ENCODE measurements at regions not wholly inside any gene's neighbourhood (a gene's known extent, or its start where the extent isn't known, plus 50 kb on each side); places are given as distances from the start of the nearest gene placed in this dataset.

DNA sequence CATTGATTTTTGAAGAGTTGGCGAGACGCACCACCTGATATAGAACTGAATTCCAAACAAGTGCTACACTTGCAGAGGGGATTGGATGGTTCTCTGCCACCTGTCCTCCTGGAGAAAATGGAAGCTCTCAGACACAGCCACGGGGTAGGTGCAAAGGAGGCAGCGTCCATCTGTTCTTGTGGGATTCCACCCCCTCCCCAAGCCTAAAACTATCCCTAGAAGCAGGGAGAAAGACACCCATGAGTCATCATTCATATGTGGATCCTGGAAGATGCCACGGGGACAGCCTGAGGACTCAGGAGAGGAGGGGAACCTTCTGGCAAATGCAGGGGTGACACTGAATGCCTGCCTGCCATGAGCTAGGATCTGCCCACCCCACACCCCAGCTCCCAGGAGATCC is 171.3 kb upstream of the CST7 start:
- no peak for DNase-seq

DNA sequence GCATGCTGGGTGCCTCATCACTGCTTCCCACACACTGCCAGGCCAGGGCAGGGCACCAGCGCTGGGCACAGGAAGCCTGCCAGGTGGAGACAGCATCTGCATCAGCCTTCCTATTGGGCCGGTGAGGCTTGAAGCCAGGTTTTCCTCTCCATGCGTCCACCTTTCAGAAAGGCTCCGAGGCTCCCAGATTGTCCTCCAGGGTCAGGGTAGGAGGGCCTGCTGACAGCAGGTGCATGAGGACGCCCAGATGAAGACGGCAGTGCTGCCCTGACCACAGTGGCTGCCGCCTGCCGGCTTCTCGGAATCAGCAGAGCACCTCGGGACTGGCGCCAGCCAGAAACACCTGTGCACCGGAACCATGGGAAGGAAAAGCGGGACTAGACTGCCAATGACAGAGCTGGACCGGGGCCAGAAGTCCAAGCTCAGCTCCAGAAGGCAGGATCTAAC is 170.5 kb upstream of the CST7 start:
- DNase-seq = no peak

DNA sequence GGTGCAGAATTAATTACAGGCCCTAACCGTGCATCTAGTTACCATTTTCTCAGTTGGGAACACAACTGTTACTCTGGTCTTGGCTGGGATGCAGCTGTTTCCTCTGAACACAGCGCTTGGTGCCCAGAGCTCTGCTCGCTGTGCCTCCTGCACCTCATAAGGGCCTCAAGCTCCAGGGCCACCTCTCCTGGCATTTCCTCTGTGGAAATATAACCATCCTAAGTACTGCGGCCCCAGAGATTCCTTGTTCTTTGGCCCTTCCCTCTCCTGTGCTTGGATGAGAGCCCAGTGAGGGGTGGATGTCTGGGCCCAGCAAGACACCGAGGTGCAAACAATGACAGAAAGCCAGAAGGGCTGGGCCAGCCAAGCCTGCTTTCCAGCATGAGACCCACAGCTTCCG is 169.9 kb upstream of the CST7 start:
- no peak for DNase-seq

DNA sequence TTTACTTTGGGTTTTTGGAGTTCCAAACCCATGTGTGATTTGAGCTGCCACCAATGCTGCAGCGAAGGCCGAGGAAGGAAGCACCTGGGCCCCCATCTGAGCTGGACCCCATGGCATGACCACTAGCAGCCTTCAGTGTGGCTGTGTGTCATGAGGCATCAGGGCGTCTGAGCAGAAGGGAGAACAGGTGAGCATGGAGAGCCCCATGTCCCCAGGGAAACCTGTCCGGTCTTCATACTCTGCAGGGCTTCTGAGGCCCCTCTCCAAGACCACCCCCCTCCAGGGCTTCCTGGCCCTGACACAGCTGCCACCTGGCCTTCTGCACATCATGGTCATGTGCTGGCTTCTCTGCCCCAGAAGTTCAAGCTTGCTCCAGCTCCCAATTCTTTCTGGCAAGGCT is 169.1 kb upstream of the CST7 start:
- DNase-seq = no peak

DNA sequence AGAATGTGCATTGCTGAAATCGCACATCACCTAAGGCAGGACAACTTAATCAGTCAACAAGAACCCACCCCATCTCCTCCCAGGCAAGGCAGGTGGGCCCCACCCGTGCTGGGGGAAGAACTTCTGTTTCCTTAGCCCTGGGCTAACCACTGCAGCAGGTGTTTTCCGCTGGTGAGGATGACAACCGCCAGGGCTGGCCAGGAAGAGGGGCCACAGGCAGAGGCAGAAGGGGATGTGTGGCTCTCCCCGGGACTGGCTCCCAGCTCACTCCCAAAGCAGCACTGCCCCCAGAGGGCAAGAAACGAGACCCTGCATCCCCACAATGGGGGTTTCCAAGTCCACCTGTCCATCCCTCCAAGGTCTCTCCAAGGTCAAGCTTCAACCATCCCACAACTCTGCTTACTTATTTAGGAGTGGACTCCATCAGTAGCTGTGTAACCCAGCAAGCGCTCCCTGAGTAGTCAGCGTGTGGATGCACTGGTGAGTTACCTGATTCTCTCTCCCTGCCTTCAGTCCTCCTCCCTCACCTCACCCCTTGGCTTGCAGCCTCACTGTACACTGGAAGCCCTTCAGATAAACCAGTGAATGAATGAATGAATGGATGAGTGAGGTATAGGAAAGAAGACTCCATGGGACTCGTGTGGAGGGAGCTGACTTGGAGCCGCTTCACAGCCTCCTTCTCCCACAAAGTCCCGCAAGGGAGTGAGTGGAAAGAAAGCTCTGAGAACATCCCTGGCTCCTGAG is 168.2 kb upstream of the CST7 start:
- no peak for DNase-seq

DNA sequence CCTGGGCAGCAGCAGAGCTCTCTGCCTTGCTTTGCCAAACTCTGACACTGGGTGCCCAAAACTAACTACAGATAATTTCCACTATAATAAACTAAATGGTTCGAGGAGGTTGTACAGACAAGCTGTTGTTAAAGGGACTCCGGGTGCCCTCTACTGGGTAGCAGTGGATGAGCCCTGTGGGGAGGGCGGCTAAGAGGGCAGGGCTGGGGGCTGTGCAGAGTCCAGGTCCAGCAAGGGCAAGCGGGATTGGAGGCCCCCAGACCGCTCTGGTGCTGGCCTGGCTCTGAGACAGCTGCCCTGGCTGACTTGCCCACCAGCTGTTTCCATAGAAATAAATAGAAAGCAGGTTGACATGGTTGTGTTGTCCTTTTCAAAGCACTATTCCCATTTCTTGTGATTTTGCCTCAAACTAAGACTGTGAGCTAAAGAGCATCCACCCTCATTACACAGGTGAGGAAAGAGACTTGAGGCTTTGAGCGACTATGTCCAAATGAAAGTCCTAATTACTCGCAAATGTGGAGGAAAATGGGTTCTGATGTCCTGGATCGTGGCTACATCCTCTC is 167.6 kb upstream of the CST7 start:
- DNase-seq = no peak

DNA sequence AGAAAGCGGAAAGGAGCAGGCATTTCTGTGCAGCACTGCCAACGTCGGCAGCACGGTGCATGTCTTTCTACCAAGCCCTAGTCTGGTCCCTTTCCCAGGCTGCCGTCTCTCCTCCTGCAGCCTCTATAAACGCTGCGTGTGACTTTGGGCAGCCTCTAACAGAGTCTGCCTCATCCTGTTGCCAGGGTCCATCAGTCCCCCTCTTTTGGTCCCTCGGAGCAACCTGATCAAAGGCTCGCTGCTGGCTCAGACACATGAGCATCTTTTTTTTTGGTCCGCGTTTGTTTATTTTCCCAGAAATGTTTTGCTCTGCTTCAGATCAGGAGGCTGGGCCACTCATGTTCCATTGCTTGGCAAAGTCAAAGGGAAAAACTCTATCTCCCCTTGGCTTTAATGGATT is 166.8 kb upstream of the CST7 start:
- no peak for DNase-seq

DNA sequence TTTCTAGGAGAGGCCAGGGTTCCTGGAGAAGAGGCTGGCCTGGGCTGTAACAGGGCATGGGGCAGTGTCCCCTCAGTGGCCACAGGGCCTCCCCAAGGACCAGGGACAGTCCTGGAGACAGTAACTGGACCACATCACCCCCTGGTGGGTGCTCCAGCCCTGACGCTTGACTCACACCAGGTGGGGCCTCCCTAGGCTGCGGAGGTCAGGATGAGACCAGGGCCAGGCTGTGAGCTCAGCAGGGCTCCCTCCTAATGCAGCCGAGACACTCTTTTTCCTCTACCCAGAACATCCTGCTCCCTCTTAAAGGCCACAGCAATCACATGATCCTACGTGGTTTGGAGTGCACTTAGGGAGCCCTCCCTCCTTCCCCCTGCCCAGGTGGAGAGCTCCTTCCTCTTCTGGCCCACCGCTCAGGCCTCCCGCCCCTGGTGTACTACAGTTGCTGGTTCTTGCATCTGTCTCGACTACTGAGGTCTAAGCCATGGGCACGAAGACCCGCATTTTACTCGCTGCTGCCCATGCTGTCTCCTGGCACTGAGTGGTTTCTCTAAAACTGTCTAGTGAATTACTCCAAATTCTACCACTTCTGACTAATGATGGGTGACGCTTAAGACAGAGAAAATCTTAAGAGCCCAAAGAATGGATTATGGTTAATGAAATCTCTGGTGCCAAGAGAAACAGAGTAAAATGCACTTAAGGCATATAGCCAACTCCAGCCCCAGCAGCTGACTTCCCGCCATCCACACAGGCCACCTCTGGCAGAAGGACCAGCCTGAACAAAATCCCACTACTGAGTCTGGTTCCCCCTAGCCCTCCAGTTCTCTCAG is 166.1 kb upstream of the CST7 start:
- DNase-seq = no peak

DNA sequence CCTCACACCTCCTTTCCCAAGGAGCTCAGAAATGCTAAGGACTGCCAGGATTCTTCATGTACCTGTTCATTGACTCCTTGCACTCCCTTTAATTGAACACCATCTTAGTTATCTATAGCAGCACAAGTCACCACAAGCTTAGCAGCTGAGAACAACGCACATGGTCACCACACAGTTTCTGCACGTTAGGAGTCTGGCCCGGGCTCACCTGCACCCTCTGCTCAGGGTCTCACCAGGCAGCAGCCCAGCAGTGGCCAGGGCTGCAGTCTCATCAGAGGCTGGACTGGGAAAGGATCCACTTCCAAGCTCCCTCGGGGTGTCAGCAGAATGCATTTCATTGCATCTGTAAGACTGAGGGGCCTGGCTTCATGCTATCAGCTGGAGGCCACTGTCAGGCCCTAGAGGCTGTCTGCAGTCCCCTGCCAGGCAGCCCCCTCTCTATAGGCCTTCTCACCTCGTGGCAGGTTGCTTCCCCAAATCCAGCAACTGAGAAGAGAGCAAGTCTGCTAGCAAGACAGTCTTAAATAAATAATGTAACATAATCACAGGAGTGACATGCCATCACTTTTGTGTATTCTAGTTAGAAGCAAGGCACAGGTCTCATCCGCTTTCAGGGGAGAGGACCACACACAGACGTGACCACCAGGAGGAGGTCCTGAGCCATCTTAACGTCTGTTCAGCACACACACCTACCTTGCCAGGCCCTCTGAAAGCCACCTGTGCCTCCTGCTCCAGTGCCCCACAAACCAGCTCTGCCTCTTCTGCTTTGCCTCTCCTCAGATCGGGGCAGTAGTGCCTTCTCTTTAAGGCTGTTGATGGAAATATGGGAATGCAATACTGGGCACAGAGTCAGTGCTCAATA is 165.2 kb upstream of the CST7 start:
- no peak for DNase-seq

DNA sequence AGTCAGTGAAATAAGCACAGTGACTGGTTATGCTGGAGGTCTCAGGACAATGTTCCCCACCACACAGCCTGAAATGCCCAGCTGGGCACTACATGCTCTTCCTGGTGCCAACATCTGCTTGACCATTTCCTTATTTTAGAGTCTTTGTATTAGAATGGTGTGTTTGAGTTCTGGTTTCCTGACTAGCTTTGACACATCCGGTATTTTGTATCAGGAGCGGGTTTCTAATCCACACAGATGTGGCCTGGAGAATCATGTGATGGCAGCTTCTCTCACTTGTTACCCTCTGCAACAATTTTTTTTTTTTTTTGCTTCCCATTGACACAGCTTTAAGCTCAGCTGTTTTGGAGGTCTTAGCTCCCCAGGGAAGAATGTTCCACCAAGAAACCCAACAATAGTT is 164.5 kb upstream of the CST7 start:
- DNase-seq = no peak

DNA sequence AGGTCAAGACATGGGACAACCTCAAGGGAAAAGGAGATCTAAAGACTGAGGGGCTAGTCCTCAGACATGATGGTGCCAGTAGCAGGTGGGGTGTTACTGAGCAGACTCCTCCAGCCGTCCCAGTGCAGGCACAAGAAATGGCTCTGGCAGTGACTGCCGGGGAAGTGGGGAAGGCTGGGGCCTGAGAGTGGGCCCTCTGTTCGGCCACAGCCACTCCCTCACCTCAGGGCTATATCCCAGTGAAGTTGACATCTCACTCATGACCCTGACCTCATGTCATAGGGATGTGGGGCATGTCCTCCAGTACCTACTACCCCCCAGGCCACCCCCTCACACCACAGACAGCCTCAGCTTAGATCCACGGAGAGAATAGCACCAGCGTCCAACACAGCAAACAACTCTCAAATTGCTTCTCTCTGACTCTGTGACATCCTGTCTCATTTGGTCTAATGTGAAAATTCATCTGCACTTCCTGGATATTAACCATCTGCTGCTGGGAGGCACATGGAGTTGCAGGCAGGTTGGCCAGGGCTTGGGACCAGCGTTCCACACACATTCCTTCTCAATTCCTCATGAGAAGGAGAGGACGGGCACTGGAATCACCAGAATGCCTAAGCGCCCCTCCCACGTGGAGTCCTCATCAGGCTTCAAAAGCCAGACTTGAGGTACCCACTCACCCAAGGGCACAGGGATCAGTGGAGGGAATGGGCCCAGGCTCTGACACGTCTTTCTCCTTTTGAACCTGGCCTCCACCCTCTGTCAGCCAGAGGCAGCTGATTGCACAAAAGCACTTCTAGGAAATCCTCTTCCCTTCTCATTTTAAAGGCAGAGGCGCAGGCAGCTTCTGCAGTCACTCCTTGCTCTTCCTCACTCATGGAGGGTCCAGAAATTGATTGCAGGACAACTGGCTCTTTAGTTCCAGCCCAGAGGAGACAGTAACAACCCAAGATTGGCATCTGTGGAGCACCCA is 163.6 kb upstream of the CST7 start:
- DNase-seq = no peak

DNA sequence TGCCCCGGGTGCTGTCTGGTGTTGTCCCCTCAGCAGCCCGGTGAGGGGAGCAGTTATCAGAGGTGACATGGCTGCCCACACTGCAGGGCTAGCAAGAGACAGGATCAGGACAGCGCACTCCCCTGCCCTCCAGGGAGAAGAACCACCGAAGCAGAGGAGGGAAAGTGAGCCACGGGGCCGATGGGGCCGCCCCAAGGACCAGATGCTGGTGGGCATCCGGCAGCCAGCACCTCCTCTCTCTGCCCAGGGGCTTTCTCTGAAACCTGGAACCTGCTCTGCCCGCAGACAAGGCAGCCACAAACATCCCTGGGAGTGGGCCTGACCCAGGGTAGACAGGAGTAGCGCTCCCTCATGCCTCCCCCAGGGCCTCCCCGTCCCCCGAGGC is 163.0 kb upstream of the CST7 start:
- no peak for DNase-seq

DNA sequence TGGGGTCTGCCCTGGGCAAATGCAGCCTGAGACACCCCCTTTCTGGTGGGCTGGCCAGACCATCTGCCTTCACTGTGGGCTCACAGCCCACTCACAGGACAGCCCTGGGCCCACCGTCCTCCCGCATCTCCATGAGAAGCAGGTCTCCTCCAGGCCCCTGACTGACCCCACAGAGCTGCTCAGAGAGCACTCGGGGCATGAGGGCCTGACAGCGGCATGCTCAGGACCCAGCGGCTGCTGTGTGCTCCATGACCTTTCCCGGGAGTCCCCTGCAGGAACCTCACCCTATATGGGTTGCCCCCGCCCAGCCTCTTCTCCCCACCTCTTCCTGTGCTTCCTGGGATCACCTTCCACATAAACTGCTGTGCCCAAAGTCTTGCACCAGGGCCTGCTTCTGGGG is 162.4 kb upstream of the CST7 start:
- DNase-seq = no peak

DNA sequence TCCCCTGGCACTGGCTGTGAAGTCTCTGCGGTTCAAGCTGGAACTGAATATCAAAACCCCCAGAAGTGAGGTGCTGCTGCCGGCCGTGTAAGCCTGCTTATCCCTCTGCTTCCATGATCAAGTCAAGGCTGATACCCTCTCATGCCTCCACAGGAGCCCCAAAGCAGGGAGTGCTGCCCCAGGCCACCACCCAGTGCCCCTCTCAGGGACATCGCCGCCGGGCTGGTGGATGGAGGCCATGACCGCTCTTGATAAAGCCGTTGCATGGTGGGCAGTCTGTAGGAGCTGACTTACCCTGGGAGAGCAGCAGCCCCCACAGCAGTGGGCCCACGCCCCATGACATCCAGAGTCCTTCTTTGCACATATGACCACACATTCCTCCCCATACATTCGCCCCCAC is 162.0 kb upstream of the CST7 start:
- no peak for DNase-seq

DNA sequence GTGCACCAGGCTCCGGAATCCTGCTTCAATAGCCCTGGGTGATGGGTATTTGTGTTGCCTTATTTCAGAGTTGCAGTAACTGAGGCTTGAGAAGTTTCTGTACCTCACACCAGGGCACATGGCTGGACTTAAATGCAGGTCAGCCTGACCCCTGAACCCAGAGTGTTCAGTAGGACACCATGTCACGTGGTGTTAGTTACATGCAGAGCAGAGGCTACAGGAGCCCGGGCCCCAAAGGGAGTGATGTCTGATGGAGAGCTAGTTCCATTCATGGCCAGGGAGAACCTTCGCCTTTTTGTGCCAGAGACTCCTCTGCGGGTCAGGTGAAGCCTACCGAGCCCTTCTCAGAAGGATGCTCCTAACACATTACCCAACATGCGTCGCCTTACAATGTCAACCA is 161.4 kb upstream of the CST7 start:
- no peak for DNase-seq

DNA sequence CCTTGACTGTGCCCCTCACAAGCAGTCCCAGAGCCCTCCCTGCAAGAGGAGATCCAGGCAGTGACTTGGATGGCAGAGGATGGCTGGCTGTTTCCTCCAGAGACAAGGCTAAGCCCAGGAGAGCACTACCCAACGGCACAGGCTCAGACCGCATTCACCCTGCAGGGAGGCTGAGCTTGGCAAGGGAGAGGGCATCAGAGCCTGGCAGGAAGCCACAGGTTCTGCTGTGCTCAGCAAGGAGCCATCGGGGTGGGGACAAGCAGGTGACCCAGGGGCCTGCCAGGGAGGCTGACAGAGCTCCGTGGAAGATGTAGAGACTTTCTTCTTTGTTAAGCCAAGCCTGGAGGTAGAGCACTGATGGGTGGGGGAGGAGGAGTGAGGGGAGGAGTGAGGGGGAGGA is 159.2 kb upstream of the CST7 start:
- DNase-seq = no peak

DNA sequence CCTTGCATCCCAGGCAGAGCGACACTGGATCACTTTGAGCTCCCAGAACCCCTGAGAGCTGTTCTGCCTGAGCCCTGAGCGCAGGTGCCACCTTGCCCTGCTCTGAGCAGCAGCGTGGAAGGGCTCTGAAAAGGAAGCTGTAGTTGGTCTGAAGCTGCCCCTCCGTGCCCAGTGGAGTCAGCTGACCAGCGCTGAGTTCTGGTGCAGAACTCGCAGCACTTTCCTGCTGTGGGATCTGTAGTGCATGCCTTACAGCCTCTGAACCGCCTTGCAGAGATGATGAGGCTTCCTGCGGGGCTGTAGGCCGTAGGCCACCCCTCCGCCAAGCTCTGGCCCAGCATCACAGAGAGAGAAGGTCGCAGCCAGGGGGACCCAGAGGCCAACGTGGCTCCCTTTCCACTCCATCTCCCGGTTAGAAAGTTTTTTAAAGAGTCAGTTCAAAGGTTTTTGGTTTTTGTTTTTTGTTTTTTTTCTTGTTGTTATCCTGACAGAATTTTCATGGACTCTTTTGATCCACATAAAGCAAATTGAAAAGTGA is 158.3 kb upstream of the CST7 start:
- no peak for DNase-seq

DNA sequence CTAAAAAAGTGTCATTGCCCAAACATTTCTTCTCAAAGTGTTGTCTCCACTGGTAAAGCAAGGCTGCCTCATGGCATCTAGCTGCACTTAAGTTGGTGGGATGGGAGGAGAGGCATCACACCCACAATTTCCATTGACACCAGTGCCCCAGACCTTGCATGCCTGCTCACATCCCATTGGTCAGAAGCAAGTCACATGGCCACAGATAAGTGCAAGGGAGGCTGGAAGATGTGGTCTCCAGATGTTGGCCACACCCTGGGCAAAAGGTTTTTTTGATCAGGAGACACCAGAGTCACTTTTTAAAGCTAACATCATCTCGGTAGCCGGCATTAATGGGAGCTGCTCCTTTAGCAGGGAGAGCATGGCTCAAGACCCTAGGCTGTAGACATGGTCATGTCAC is 157.1 kb upstream of the CST7 start:
- DNase-seq = no peak

DNA sequence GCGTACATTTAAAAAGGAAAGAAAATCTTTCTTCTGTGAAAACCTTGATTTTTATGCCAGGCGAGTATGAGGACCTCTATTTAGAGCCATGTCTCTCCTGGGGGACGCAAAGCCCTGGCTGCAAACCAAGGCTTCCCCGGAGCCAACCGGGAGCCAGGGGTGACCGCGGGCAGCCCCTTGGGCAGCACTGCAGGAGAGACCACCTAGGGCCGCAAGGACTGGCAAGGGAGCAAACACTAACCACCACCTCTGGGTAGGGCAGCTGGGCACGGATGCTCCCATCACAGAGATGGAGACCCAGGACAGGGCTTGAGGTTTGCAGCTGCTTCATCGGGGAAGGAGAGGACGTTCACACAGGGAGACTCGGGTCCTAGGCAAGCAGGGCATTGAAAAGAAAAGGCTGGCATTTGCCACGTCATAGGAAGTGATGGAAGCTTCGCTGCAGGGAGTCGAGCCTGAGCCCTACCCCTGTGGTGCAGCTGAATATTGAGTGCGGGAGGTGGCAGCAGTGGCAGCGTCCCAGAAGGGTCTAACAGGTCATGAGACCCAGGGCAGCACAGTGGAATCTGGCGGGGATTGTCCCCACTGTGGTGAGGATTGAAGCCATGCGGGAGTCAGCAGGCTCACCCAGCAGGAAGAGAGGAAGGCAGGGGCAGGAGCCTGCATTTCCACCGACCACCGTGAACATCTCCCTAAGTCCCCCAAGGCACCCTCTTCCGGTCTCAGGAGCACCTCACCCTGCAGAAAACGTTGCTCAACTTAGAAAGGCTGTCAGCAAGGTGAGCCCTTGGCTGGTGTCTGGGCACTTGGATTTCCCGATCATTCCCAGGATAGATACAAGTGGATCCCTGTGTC is 156.2 kb upstream of the CST7 start:
- no peak for DNase-seq

DNA sequence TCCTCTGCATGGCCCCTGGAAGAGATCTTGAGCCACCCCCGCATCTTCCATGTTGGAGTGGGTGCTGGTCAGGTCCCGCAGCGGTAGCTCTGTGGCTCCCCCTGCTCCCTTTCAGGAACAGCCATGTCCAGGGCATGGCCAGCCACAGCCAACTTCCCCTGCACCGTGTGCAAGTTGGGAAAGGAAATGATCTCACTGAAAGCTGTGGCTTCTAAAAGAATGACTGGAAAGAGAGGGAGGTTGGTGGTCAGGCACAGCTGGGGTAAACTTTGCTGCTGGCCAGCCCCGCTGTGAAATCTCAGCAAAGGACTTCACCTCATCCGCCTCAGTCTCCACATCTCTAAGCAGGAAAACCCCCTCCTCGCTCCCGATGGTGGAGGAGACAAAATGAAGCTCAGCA is 153.6 kb upstream of the CST7 start:
- no peak for DNase-seq

Data from muscle of arm (tissue), 1 donor.